ENCODE measurements at regions not wholly inside any gene's neighbourhood (a gene's known extent, or its start where the extent isn't known, plus 50 kb on each side); places are given as distances from the start of the nearest gene placed in this dataset.

GRCh38 chr17:33383488-33384023, 90.5 kb upstream of the ASIC2 start:
- FAIRE-seq (no peak), DNase-seq (ENCODE audit: low read depth, low spot score) (no peak)
- H2AFZ ChIP-seq (ENCODE audit: low read depth, low read length), result no peak overlapping the region
- H3K79me2 ChIP-seq (ENCODE audit: control insufficient read depth, insufficient read depth, low read length), result no peaks in the 10 kb centered on the region
- intact Hi-C loops (cut with micrococcal nuclease) (no loop called here), dilution Hi-C loops (cut with MboI; ENCODE audit: extremely low pct_ligation_motif_present, low sequenced_read_pairs) (no loop called here)
- H3K27me3 ChIP-seq (ENCODE audit: control insufficient read depth in 2 of 2, insufficient read depth in 2 of 2, low read length in 2 of 2), result no peaks in the 10 kb centered on the region
- CTCF ChIA-PET, result no interaction called here
- H3K4me1 ChIP-seq (ENCODE audit: control insufficient read depth, extremely low read depth, insufficient read depth, low read length), result no peaks in the 10 kb centered on the region
- H3K4me3 ChIP-seq (replicated peaks in 1 of 3; ENCODE audit: insufficient read depth in 1 of 3, low read depth in 1 of 3, low read length in 3 of 3), result no peak overlapping the region
- no peaks in the 10 kb centered on the region for H3K9me1 ChIP-seq (replicated peaks; ENCODE audit: control insufficient read depth, extremely low read depth, insufficient read depth, low read length)
- no peak for TF ChIP-seq POLR2A (IDR thresholded peaks at IDR 0.05; ENCODE audit: low read depth, low read length)
- TF ChIP-seq FOS (IDR thresholded peaks at IDR 0.05; ENCODE audit: borderline replicate concordance, insufficient read depth, low read length), result no peak
- TF ChIP-seq GATA2 (IDR thresholded peaks at IDR 0.05; ENCODE audit: insufficient read depth, insufficient read length, low read depth, low read length), result no peak
- no peak for TF ChIP-seq MYC (IDR thresholded peaks at IDR 0.05; ENCODE audit: low read depth, low read length)
- no peak overlapping the region for H3K9ac ChIP-seq (replicated peaks; ENCODE audit: extremely low read depth, insufficient read depth, low read length)
- no peak overlapping the region for H3K4me2 ChIP-seq (ENCODE audit: insufficient read depth, low read length)
- POLR2A ChIA-PET, result no interaction called here
- no peaks in the 10 kb centered on the region for H3K36me3 ChIP-seq (ENCODE audit: control insufficient read depth in 2 of 2, extremely low read depth in 1 of 2, insufficient read depth in 2 of 2, low read length in 2 of 2)
- H3K27ac ChIP-seq (ENCODE audit: insufficient read depth, low read depth, low read length), result no peak overlapping the region
- no TSS peak for BruUV-seq (replicated peaks)
- H4K20me1 ChIP-seq (replicated peaks; ENCODE audit: control insufficient read depth, extremely low read depth, insufficient read depth, low read length), result no peaks in the 10 kb centered on the region
- no peaks in the 10 kb centered on the region for H3K9me3 ChIP-seq (replicated peaks; ENCODE audit: control insufficient read depth, insufficient read depth, low read length)

GRCh38 chr17:33385133-33385532, 92.0 kb upstream of the ASIC2 start:
- no peak overlapping the region for H3K27ac ChIP-seq (ENCODE audit: insufficient read depth, low read depth, low read length)
- POLR2A ChIA-PET, result no interaction called here
- H3K4me1 ChIP-seq (ENCODE audit: control insufficient read depth, extremely low read depth, insufficient read depth, low read length), result no peaks in the 10 kb centered on the region
- no peaks in the 10 kb centered on the region for H3K9me3 ChIP-seq (replicated peaks; ENCODE audit: control insufficient read depth, insufficient read depth, low read length)
- no peaks in the 10 kb centered on the region for H3K79me2 ChIP-seq (ENCODE audit: control insufficient read depth, insufficient read depth, low read length)
- no peaks in the 10 kb centered on the region for H3K36me3 ChIP-seq (ENCODE audit: control insufficient read depth in 2 of 2, extremely low read depth in 1 of 2, insufficient read depth in 2 of 2, low read length in 2 of 2)
- H3K9me1 ChIP-seq (replicated peaks; ENCODE audit: control insufficient read depth, extremely low read depth, insufficient read depth, low read length), result no peaks in the 10 kb centered on the region
- no peak overlapping the region for H2AFZ ChIP-seq (ENCODE audit: low read depth, low read length)
- H3K4me2 ChIP-seq (ENCODE audit: insufficient read depth, low read length), result no peak overlapping the region
- no peak for DNase-seq (ENCODE audit: low read depth, low spot score)
- H4K20me1 ChIP-seq (replicated peaks; ENCODE audit: control insufficient read depth, extremely low read depth, insufficient read depth, low read length), result no peaks in the 10 kb centered on the region
- intact Hi-C loops (cut with micrococcal nuclease) (no loop called here), dilution Hi-C loops (cut with MboI; ENCODE audit: extremely low pct_ligation_motif_present, low sequenced_read_pairs) (no loop called here)
- H3K4me3 ChIP-seq (replicated peaks in 1 of 3; ENCODE audit: insufficient read depth in 1 of 3, low read depth in 1 of 3, low read length in 3 of 3), result no peak overlapping the region
- CTCF ChIA-PET, result no interaction called here
- no peak for FAIRE-seq
- BruUV-seq (replicated peaks), result no TSS peak
- H3K27me3 ChIP-seq (ENCODE audit: control insufficient read depth in 2 of 2, insufficient read depth in 2 of 2, low read length in 2 of 2), result no peaks in the 10 kb centered on the region
- H3K9ac ChIP-seq (replicated peaks; ENCODE audit: extremely low read depth, insufficient read depth, low read length), result no peak overlapping the region
- TF ChIP-seq CTCF (IDR thresholded peaks at IDR 0.05; ENCODE audit: extremely low read depth in 1 of 2, insufficient read depth in 1 of 2, low read depth in 1 of 2, low read length in 2 of 2) (no peak), GATA2 (IDR thresholded peaks at IDR 0.05; ENCODE audit: insufficient read depth, insufficient read length, low read depth, low read length) (no peak), MAX (IDR thresholded peaks at IDR 0.05; ENCODE audit: insufficient read depth, insufficient read length) (no peak), MYC (IDR thresholded peaks at IDR 0.05; ENCODE audit: low read depth, low read length) (no peak), POLR2A (IDR thresholded peaks at IDR 0.05; ENCODE audit: low read depth, low read length) (no peak), JUN (IDR thresholded peaks at IDR 0.05; ENCODE audit: borderline replicate concordance, insufficient read depth, insufficient read length, low read depth) (no peak), EZH2 (IDR thresholded peaks at IDR 0.05; ENCODE audit: borderline replicate concordance, low read depth, low read length, severe bottlenecking) (no peak), FOS (IDR thresholded peaks at IDR 0.05; ENCODE audit: borderline replicate concordance, insufficient read depth, low read length) (no peak), POLR2AphosphoS5 (IDR thresholded peaks at IDR 0.05; ENCODE audit: insufficient read depth, low read depth, low read length) (no peak)

All from endothelial cell of umbilical vein (primary cell).